ENCODE measurements at regions not wholly inside any gene's neighbourhood (a gene's known extent, or its start where the extent isn't known, plus 50 kb on each side); places are given as distances from the start of the nearest gene placed in this dataset.

DNA sequence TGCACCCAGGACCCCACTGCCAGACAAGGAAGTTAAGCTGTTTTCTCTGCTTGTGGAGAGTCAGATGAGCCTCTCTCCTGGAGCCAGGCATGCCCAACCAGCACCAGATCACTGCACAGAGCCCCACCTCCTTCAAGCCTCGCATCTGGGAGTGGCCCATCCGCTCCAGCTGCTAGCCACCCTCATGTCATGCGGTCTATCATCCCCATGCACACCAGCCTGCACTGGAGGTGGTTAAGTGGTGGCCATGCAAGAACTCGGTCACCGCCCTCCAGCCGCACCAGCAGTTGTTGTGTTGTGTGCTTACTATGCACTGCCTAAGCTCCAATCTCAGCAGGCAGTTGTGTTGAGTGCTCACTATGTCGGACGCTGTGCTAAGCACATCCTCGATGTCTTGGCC, 177.9 kb upstream of the SLC14A2 start:
- TF ChIP-seq JUND (IDR thresholded peaks at IDR 0.05; ENCODE audit: low read depth), result no peak
- in situ Hi-C loops (cut with HindIII; ENCODE audit: low pct_unique_long_range_greater_than_20kb, low sequenced_read_pairs), result no loop called here
- no peak for DNase-seq (ENCODE audit: low read depth in 1 of 2, low spot score in 1 of 2)

DNA sequence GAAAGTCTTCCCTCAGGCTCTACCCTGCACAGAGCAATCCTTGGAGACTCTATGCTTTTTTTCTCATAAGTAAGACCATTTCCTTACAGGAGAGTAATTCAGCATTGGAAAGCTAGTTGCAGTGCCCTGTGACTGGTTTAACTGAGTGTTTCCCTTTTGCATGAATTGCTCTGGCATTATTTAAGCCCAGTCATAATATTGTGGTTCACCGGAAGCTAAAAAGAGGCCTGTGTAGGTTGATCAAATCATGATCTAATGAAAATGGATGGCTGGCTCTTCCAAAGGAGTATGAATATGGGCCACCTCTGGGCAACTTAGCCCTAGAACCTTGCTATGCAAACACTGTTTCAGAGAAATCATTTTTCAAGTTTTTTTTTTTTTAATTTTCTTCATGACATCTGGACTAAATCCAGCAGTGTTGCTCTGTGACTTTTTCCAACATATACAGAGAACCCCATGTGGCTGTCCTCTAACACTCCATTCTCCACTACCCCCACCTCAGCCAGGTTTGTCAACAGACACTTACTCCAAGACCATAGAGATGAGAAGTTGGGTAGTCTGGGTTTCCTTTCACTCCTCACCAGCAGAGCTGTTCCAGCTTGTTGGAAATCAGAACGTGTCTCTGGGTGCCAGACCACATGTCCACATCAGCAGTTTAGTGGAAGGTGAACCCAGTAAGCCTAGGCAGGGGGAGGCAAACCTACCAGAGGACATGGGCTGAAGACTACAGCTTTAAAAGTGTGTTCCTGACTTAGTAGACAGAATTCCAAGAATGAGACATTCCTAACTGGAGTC, 175.2 kb upstream of the SLC14A2 start:
- no peak for DNase-seq (ENCODE audit: low read depth in 1 of 2, low spot score in 1 of 2)
- TF ChIP-seq JUND (IDR thresholded peaks at IDR 0.05; ENCODE audit: low read depth), result no peak
- in situ Hi-C loops (cut with HindIII; ENCODE audit: low pct_unique_long_range_greater_than_20kb, low sequenced_read_pairs), result no loop called here

DNA sequence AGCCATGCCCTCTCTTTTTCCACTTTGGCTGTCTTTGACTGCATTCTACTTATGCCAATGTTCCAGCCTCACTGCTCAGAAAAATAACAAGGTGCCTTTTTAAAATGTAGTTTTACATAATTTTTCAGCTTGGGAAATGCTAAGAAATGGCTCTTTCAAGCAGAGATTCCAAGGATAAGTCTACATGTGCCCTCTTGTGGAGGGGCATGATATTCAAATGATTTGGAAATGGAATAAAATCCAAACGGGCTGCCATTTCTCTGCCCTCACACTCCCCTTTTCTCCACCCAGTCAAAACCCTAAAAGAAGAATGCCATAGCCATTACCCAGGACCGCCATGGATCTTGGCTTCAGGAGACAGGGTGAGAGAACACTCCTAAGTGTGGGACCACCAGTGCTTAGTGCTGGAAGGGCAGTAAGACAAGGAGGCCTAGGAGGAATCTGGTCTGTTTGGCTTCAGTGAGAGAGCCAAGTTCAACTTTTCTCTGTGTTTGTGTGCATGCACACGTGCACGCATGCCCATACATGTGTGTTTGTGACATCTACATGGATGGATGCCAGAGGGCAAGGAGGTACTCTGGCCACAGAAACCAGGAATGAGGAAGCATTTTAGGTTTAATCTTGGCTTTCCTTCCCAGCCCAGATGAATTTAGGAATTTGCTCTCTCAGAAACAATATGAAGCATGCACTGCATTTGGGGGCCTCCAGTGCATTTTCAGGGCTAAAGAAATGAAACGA, 174.0 kb upstream of the SLC14A2 start:
- peak in 1 of 2 experiments; percentile 25 for DNase-seq (ENCODE audit: low read depth in 1 of 2, low spot score in 1 of 2)
- no peak for TF ChIP-seq JUND (IDR thresholded peaks at IDR 0.05; ENCODE audit: low read depth)
- in situ Hi-C loops (cut with HindIII; ENCODE audit: low pct_unique_long_range_greater_than_20kb, low sequenced_read_pairs), result no loop called here

DNA sequence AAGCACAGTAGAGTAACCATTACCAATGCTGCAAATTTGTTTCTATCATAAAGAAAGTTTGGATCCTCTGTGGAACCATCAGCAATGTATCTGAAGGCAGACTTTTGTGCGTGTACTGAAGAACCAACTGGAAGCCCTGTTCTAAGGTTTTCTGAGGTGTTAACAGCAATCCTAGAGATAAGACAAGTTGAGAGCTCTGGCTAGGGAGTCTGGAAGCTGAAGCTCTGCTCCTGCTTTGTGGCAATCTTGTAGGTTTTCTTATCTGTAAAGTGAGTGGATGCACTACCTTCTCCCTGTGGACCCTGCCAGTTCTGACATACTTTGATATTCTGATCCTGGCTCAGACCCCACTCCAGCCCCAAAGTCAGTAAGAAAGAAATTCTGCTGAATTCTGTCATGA, 171.2 kb upstream of the SLC14A2 start:
- in situ Hi-C loops (cut with HindIII; ENCODE audit: low pct_unique_long_range_greater_than_20kb, low sequenced_read_pairs), result no loop called here
- no peak for DNase-seq (ENCODE audit: low read depth in 1 of 2, low spot score in 1 of 2)
- TF ChIP-seq JUND (IDR thresholded peaks at IDR 0.05; ENCODE audit: low read depth), result no peak

DNA sequence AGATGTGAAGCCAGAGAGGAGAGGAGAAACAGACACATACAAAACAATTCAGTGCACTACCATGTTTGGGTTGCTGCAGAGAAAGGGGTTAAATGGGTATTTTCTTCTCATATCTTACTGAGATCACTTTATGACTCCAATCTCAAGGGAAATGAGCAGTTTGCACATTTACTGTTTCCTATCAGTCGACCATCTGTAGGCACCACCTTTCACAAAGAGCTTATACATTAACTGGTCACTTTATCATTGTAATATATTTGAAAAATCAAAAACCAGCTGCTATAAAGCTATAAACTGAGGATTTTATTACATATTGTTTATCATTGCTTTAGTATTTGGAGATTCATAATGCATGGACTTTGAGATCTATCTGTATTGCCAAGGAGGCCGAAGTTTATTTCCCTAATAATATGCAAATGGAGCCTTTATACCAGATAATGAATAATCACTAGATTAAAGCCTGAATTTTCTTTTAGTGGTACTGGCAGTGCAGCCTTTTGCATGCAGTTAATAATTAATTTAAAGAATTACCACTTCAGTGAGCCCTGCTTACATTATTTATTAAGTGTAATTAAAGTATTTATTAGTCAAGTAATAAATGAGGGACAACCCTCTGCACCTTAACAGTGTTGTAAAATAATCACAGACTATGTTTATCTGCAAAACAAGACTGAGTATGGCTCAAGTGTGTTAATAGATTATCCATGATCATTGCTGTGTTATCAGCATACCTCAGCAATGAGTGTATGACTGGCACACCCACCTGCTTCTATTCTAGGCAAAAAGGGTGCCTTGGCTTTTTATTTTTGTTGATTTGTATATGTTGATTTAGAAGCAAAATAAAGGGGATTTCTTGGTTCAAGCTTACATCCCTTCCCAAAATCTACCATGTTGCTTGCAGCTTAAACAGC, 167.7 kb upstream of the SLC14A2 start:
- no peak for DNase-seq (ENCODE audit: low read depth in 1 of 2, low spot score in 1 of 2)
- in situ Hi-C loops (cut with HindIII; ENCODE audit: low pct_unique_long_range_greater_than_20kb, low sequenced_read_pairs), result no loop called here
- TF ChIP-seq JUND (IDR thresholded peaks at IDR 0.05; ENCODE audit: low read depth), result no peak

DNA sequence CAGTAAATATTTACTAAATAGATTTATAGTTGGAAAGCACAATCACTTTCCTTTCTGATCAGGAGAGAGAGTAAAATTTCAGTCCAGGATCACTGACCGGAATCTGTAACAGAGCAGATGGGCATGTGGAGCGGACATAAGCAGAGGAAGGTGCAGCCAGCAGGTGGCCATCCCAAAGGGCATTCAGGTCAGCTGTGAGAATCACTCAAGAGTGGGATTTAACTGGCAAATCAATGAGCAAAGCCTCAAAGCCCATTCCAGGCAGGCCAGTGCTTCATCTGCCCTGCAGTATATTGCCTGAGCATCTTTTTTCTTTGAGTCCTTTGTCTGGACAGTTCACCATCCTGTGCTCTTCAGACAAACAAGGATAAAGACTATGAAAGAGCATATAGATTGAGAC, 166.4 kb upstream of the SLC14A2 start:
- no peak for TF ChIP-seq JUND (IDR thresholded peaks at IDR 0.05; ENCODE audit: low read depth)
- no peak for DNase-seq (ENCODE audit: low read depth in 1 of 2, low spot score in 1 of 2)
- in situ Hi-C loops (cut with HindIII; ENCODE audit: low pct_unique_long_range_greater_than_20kb, low sequenced_read_pairs), result no loop called here

DNA sequence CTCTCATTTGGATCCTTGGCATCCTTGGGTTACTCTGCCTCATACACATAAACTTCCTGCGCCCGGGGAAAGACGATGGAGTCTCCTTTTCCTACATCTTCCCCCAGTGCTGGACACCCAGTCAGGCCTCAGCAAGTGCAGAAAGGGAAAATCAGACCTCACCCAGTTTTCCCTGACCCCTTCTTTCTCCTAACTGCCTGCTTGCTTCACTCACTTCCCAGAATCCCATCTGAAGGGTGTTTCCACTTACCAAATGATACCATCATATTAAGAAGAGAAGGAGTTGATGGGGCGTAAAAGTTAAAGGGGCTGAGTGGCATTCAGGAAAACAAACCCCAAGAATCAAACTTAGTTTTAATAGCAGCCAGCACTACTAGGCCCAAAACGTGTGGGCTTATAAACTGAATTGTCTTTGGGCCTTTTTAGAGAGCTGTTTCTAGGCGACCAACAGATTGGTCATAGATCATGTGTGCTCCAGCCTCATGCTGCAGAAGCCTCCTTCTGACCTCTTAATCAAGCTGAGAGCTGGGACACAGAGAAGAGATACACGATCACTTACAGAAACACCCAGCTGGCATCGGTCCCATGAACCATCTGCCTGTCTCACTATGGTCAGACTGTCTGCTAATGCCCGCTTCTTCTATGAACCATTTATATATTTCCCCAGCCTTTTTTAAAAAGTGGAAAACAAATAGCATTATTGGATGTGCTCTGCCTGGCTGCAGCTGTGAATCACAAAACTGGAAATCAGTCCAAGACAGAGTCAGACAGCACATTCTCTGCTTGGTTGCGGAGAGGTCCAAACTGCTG, 165.7 kb upstream of the SLC14A2 start:
- TF ChIP-seq JUND (IDR thresholded peaks at IDR 0.05; ENCODE audit: low read depth), result no peak
- in situ Hi-C loops (cut with HindIII; ENCODE audit: low pct_unique_long_range_greater_than_20kb, low sequenced_read_pairs), result no loop called here
- no peak for DNase-seq (ENCODE audit: low read depth in 1 of 2, low spot score in 1 of 2)

DNA sequence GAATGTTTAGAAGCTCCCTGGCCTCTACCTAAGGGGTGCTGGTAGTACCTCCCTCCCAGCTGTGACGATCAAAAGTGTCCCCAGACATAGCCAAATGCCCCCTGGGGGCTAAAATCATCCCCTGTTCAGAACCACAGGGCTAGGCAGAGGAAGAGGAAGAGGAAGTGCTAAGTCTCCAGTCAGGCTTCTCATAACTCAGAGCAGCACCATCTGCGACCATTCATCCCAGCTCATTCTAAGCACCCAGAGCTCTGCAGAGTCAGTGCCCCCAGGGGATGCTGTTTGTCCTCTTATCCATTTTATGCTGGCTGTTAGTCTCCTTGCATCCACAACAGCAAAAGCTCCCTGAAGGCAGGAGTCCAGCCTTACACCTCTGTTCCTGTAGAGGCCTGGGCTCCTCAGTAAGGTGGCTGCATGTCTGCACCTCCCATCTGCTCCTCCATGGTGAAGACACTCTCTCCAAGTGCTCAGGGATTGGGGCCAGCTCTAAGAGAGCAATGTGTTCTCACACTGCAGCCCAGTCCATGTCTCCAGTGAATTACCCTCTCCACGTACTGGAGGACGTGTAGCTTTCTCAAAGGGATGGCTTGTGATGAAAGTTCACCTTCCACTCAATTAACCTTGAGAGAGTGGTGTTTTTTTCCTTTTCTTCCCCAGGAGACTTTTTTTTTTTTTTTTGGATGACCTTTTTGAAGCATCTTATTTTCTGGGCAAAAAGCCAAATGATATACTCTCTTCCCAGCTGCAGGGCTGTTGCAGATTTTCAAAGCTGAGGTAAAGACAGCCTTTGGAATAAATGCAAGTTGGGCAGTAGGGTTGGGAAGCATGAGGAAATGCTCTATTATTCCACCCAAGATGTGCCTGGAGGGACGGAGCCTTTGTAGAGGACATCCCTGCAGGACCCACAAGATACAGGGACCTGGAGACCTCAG, 158.9 kb upstream of the SLC14A2 start:
- DNase-seq (ENCODE audit: low read depth in 1 of 2, low spot score in 1 of 2), result no peak
- TF ChIP-seq JUND (IDR thresholded peaks at IDR 0.05; ENCODE audit: low read depth), result no peak
- in situ Hi-C loops (cut with HindIII; ENCODE audit: low pct_unique_long_range_greater_than_20kb, low sequenced_read_pairs), result no loop called here

DNA sequence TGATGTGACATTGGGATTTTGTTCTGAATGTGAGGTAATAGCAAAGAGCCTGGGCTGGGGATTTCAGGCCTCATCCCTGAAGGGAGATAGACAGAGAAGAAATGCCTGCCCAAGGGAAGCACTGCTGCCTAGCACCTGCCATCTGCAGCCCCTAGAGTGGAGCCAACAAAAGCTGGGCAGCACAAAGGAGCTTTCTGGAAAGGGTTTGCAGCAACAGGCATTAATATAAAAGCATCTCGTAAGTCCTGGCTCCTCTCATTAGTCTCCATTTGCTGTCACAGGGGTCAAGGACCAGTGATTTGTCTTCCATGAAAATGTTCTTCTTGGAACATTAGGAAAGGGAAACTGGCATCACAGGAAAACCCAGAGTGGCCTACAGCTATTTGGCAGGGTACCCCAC, 157.2 kb upstream of the SLC14A2 start:
- DNase-seq (ENCODE audit: low read depth in 1 of 2, low spot score in 1 of 2), result no peak
- no peak for TF ChIP-seq JUND (IDR thresholded peaks at IDR 0.05; ENCODE audit: low read depth)
- in situ Hi-C loops (cut with HindIII; ENCODE audit: low pct_unique_long_range_greater_than_20kb, low sequenced_read_pairs), result no loop called here

DNA sequence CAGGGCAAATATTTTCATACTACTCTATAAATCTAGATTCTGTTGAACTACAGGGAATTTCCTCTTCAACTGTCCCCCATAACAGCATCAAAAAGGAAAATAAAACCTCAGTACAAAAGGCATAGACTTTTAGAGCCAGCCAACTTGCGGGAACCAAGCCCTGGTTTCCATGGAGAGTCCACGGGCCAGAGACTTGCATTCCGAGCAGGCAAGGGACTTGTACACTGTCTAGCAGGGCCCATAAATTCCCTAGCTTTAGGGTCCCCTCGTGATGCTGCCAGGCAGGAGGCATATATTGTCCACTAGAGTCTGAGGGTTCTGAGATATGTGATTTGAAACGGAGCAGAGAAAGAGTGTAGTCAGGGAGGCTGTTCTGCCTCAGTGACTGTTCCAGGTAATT, 153.1 kb upstream of the SLC14A2 start:
- no peak for DNase-seq (ENCODE audit: low read depth in 1 of 2, low spot score in 1 of 2)
- no peak for TF ChIP-seq JUND (IDR thresholded peaks at IDR 0.05; ENCODE audit: low read depth)
- in situ Hi-C loops (cut with HindIII; ENCODE audit: low pct_unique_long_range_greater_than_20kb, low sequenced_read_pairs), result no loop called here

DNA sequence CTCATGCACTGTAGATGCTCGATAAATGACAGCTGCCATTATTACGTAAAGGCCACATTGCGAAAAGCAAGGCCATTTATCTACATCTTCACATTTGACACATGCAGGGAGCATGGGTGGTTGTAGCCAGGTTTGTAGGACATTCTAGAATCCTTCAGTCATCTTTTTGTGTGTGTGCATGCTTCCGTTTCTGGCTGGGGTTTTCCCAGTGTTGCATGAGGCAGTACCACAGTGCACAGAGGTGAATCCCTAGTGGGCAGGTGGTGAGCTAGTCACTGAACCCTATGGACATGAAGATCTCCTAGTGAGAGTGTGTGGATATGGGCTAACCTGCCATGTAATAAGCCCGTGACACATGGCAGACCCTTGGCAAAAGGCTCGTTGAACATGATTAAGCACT, 151.8 kb upstream of the SLC14A2 start:
- in situ Hi-C loops (cut with HindIII; ENCODE audit: low pct_unique_long_range_greater_than_20kb, low sequenced_read_pairs), result no loop called here
- no peak for DNase-seq (ENCODE audit: low read depth in 1 of 2, low spot score in 1 of 2)
- no peak for TF ChIP-seq JUND (IDR thresholded peaks at IDR 0.05; ENCODE audit: low read depth)

All from T47D (cell line).